HG02885 (cell line): ENCODE measurements at regions not wholly inside any gene's neighbourhood (a gene's known extent, or its start where the extent isn't known, plus 50 kb on each side); places are given as distances from the start of the nearest gene placed in this dataset.
A peak's percentile ranks its signal among the peaks of the same experiment; 100 is the strongest.
"Not testable (repeated sequence)": the region's sequence is repeated elsewhere in the genome, so short reads cannot be mapped to it uniquely, and the experiment has no call there.

Experiments used
- ATAC-seq: cut with Tn5 transposase; IDR thresholded peaks from one replicate; pipeline ENCODE4 v1.9.1; 2021; ENCODE audit warnings: mild to moderate bottlenecking; ENCODE audit not compliant: unreplicated experiment, poor library complexity

DNA sequence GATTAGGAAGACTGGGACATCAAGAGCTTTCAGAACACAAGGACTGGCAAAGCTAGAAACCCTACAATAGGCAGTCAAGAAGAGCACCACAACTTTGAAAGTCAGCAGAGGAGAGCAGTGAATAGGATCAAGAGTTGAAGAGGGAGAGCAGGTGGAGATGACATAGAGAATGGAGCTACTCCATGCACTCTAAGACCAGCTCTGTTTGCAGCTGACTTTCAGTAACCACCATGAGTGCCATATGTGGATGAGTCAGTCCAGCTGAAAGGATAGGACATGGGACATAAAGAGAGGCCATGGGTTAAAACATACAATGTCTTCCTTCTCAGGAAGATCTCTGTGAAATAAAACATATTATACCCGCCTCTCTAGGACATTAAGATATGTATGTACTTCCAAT, 289.1 kb upstream of the KLF4 start:
- no peak for ATAC-seq

GRCh38 chr9:107774099-107774498, 284.5 kb upstream of the KLF4 start:
- not testable (repeated sequence) for ATAC-seq

GRCh38 chr9:107772988-107773387, 283.4 kb upstream of the KLF4 start:
- ATAC-seq, result no peak

DNA sequence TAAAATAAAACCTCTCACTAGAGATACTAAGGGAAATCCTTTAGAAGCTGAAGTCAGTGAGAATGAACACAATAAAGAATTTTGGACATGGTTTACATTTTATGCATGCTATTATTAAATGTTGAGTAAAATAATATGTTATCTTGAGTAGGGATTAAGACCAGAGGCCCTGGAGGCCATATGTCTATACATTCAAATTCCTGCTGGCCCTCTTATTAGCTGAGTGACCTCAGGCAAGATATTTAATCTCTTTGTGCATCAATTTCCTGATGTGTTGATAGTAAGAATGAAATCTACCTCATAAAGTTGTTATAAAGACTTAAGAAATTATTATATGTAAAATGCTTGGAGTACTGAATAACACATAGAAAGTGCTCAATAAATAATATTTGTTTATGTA, 281.1 kb upstream of the KLF4 start:
- ATAC-seq, result no peak

- ATAC-seq, result no peak
These were observed 278.7 kb upstream of the KLF4 start for GRCh38 chr9:107768224-107768623.

DNA sequence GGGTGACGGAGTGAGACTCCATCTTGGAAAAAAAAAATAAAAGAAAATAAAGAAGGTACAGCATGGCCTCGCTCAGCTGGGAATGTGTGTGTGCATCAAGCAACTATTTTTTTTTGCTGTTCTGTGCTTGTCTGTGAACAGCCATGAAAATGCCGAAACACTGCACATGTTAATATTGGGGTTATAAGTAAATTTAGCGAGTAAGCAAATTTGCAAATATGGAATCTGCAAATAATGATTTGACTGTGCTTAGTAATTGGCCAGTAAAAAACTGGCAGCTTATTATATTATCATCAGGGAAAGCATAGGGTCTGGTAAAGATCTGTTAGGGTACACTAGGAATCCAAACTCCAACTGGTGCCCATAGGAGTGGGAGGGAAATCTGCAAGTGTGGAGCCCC, 278.1 kb upstream of the KLF4 start:
- no peak for ATAC-seq

GRCh38 chr9:107763469-107763868, 273.9 kb upstream of the KLF4 start:
- not testable (repeated sequence) for ATAC-seq

DNA sequence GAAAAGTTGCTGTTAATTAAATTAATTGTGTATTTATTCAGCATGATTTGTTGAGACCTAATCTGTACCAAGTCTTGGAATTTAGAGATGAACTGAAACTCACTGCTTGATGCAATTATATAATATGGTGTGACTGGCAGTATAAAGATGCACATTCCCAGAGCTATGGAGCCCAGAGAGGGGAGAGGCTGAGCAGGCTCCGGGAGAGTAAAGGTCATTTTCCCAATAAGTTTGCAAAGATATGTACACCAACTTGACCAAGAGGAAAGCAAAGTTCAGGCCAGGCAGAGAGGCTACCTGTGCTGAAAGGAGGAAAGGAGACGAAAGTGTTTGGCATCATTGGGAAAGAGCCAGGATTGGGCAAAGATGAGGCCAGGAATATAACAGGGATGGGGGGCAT, 271.7 kb upstream of the KLF4 start:
- ATAC-seq, result no peak

GRCh38 chr9:107760469-107761242, 271.1 kb upstream of the KLF4 start:
- no peak for ATAC-seq

DNA sequence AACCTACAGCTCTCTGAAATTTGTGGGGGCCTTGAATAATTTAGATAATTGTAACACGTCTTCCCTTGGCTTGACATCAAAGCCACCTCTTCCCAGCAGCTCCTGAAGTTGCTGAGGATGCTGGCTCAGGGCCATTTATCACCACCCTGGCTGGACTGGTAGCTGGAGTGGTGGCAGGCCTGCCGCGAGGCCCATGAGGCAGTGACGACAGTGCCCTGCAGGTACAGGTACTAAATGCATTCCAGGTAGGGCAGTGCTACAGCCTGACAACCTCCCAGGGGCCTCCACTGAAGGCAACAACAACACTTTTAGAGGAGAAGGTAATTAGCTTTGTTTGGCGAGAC, 270.2 kb upstream of the KLF4 start:
- ATAC-seq, result no peak

- ATAC-seq, result no peak
These were observed 269.6 kb upstream of the KLF4 start for GRCh38 chr9:107759009-107759822.

- no peak for ATAC-seq
These were observed 266.5 kb upstream of the KLF4 start for GRCh38 chr9:107756091-107756490.

GRCh38 chr9:107755246-107755645, 265.7 kb upstream of the KLF4 start:
- no peak for ATAC-seq

DNA sequence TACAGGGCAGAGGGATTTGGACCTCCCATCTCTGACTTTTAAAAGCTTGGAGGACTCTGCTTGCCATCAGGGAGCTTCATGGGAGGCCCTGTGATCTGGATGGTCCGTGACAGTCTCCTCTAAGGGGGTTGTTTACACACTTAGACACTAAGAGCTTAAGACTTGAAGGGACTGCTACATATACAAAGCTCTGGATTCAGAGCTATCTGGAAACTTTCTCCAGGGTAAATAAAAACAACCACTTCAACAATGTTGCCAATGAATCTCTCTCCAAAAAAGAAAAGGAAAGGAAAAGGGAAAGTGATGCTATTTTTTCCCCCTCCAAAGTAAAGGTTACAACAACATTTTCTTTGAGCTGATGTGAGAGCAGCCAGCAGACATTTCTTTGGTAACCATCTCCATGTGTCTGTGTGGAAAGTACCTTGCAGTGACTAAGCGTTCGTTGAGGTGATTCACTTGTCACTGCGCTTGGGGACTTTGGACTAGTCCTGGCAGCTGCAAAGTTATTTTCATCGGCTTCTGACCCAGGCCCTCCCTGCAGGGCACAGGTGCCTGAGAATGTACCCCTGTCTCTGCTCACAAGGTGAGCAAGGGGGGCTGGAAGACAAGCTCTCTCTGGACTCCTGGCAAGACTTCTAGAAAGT, 262.1 kb upstream of the KLF4 start:
- peak; percentile 87 for ATAC-seq

- no peak for ATAC-seq
These were observed 261.4 kb upstream of the KLF4 start for GRCh38 chr9:107750741-107751566.

- no peak for ATAC-seq
These were observed 260.3 kb upstream of the KLF4 start for GRCh38 chr9:107749787-107750444.

- no peak for ATAC-seq
These were observed 255.3 kb upstream of the KLF4 start for GRCh38 chr9:107744873-107745272.

- ATAC-seq, result no peak
These were observed 253.2 kb upstream of the KLF4 start for GRCh38 chr9:107742531-107743309.
